ENCODE measurements at regions not wholly inside any gene's neighbourhood (a gene's known extent, or its start where the extent isn't known, plus 50 kb on each side); places are given as distances from the start of the nearest gene placed in this dataset.

DNA sequence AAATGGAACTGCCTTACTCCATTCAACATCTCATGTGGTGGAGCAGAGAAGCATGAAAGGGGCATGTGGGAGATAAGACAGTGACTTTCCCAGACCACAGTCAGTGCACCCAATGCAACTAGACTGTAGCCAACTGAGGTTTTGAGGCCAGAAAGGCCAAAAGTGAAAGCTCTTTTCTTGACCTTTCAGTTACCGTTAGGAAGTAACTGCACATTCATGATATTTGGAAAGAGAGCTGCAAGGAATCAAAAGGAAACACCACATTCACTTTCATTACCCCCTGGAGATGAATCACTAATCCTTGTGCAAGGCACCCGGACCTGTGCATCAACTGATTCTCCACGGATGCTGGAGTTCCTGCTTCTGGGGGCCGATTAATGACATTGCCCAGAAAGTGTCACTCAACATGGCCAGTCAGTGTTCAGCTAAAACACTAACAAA, 72.9 kb upstream of the ELK3 start:
- TF ChIP-seq, protein P1, sequence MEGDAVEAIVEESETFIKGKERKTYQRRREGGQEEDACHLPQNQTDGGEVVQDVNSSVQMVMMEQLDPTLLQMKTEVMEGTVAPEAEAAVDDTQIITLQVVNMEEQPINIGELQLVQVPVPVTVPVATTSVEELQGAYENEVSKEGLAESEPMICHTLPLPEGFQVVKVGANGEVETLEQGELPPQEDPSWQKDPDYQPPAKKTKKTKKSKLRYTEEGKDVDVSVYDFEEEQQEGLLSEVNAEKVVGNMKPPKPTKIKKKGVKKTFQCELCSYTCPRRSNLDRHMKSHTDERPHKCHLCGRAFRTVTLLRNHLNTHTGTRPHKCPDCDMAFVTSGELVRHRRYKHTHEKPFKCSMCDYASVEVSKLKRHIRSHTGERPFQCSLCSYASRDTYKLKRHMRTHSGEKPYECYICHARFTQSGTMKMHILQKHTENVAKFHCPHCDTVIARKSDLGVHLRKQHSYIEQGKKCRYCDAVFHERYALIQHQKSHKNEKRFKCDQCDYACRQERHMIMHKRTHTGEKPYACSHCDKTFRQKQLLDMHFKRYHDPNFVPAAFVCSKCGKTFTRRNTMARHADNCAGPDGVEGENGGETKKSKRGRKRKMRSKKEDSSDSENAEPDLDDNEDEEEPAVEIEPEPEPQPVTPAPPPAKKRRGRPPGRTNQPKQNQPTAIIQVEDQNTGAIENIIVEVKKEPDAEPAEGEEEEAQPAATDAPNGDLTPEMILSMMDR (IDR thresholded peaks at IDR 0.05) = no peak
- TF ChIP-seq EP300 (IDR thresholded peaks at IDR 0.05) = no peak
